ENCODE measurements at regions not wholly inside any gene's neighbourhood (a gene's known extent, or its start where the extent isn't known, plus 50 kb on each side); places are given as distances from the start of the nearest gene placed in this dataset.

DNA sequence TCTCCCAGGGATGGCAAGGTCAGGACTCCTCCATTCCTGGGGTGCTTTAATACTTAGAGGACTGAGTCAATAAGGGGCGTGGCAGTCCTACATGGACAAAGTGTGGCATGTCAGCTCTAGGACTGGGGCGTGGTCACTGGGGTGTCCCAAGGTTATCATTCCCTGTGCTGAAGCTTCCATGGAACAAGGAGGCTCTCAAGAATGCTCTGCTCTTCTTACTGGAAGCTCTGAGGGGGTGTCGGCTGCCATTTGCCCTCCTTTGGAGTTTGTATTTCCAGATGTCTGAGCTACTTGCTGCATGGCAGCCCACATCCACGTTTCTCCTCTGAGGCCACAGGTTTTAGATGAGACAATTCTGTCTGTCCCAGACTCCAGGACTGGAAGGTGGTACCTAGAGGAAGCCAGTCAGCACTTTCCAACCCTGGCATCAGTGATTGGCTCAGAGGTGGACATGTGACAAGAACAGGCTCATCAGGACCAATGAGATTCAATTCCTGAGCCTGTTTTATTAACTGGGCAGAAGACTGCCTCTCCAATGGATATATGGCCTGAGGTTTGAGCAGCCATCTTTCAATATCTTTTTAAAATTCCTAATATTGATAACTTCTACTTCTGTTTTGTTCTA, 128.9 kb upstream of the ARL4C start:
- TF ChIP-seq, protein P1, sequence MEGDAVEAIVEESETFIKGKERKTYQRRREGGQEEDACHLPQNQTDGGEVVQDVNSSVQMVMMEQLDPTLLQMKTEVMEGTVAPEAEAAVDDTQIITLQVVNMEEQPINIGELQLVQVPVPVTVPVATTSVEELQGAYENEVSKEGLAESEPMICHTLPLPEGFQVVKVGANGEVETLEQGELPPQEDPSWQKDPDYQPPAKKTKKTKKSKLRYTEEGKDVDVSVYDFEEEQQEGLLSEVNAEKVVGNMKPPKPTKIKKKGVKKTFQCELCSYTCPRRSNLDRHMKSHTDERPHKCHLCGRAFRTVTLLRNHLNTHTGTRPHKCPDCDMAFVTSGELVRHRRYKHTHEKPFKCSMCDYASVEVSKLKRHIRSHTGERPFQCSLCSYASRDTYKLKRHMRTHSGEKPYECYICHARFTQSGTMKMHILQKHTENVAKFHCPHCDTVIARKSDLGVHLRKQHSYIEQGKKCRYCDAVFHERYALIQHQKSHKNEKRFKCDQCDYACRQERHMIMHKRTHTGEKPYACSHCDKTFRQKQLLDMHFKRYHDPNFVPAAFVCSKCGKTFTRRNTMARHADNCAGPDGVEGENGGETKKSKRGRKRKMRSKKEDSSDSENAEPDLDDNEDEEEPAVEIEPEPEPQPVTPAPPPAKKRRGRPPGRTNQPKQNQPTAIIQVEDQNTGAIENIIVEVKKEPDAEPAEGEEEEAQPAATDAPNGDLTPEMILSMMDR (IDR thresholded peaks at IDR 0.05; ENCODE audit: poor library complexity, severe bottlenecking): no peak
- no peak for TF ChIP-seq SMC3 (conservative IDR thresholded peaks at IDR 0.05; ENCODE audit: poor library complexity)
- no peak for TF ChIP-seq TAF1 (IDR thresholded peaks at IDR 0.05; ENCODE audit: low read depth)
- TF ChIP-seq EP300 (conservative IDR thresholded peaks at IDR 0.05; ENCODE audit: poor library complexity, severe bottlenecking): no peak
- no peak for TF ChIP-seq POLR2AphosphoS5 (IDR thresholded peaks at IDR 0.05)
- TF ChIP-seq RAD21 (conservative IDR thresholded peaks at IDR 0.05): no peak
- TF ChIP-seq EZH2 (IDR thresholded peaks at IDR 0.05; ENCODE audit: borderline replicate concordance, insufficient read depth, low read length, poor library complexity, severe bottlenecking): no peak
